ENCODE measurements at regions not wholly inside any gene's neighbourhood (a gene's known extent, or its start where the extent isn't known, plus 50 kb on each side); places are given as distances from the start of the nearest gene placed in this dataset.

GRCh38 chr5:158521995-158522394 lies 577.7 kb downstream of the EBF1 start:
- TF ChIP-seq, protein P1, sequence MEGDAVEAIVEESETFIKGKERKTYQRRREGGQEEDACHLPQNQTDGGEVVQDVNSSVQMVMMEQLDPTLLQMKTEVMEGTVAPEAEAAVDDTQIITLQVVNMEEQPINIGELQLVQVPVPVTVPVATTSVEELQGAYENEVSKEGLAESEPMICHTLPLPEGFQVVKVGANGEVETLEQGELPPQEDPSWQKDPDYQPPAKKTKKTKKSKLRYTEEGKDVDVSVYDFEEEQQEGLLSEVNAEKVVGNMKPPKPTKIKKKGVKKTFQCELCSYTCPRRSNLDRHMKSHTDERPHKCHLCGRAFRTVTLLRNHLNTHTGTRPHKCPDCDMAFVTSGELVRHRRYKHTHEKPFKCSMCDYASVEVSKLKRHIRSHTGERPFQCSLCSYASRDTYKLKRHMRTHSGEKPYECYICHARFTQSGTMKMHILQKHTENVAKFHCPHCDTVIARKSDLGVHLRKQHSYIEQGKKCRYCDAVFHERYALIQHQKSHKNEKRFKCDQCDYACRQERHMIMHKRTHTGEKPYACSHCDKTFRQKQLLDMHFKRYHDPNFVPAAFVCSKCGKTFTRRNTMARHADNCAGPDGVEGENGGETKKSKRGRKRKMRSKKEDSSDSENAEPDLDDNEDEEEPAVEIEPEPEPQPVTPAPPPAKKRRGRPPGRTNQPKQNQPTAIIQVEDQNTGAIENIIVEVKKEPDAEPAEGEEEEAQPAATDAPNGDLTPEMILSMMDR (IDR thresholded peaks at IDR 0.05), result no peak
- TF ChIP-seq POLR2A (IDR thresholded peaks at IDR 0.05), result no peak
- TF ChIP-seq POLR2AphosphoS5 (IDR thresholded peaks at IDR 0.05), result no peak
